ENCODE measurements at regions not wholly inside any gene's neighbourhood (a gene's known extent, or its start where the extent isn't known, plus 50 kb on each side); places are given as distances from the start of the nearest gene placed in this dataset.
"Not testable (repeated sequence)": the region's sequence is repeated elsewhere in the genome, so short reads cannot be mapped to it uniquely, and the experiment has no call there.

- no peak for DNase-seq
Observed at GRCh38 chr5:96529559-96529958, 96.5 kb upstream of the PCSK1 start.

GRCh38 chr5:96530901-96531300 is 97.9 kb upstream of the PCSK1 start:
- DNase-seq: no peak

DNA sequence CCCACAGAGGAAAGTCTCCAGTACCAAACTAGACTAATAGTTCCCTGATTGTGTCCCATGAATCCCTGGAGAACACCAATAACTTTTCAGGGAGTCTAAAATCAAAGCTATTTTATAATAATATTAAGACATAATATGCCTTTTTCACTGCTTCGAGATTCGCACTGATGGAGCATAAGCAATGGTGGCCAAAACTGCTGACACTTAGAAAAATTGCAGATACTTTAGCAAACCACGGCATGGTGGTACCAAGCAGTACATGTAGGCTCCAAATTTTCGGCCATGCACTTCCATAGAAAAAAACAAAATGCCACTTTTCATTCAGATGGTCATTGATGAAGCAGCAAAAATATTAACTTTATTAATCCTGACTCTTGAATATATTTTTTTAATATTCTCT is 100.3 kb upstream of the PCSK1 start:
- no peak for DNase-seq

DNA sequence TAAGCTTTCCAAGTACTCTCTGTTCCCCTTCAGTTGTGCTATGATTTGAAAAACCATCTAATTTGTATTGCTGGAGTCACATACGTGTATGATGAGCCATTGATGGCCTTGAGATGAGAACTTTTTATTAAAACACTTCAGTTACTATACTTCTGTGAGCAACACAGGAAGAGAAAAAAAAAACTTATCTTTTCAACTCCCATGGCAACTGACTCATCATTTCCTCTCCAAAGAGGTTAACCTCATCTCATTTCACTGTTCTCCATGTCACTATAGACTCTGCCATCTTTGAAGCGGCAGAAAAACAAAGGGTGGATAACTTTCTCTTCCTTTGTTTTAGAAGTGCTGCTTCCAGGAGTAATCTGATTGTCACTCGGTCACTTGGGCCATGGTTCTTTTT is 104.3 kb upstream of the PCSK1 start:
- DNase-seq: peak in 2 of 4 experiments; percentile 4 to 7

- DNase-seq: no peak
Observed at GRCh38 chr5:96538808-96539250, 105.8 kb upstream of the PCSK1 start.

- no peak for DNase-seq
Observed at GRCh38 chr5:96546120-96546519, 113.1 kb upstream of the PCSK1 start.

DNA sequence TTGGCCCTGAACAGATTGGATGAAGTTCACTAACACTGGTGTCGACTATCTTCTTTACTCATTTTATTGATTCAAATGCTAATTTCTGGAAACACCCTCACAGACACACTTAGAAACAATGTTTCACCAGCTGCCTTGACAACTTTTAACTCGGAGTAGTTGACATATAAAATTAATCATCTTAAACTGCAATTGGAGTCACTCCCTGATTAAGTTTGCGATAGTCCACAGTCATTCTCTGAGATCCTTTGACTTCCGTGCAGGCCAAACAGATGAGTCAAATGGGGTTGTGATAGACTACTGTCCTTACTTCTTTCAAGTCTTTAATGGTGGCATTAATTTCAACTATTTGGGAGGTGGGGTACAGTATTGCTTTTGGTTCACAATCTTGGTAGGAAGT is 114.4 kb upstream of the PCSK1 start:
- no peak for DNase-seq

GRCh38 chr5:96548905-96549304 is 113.3 kb upstream of the CAST start:
- no peak for DNase-seq

DNA sequence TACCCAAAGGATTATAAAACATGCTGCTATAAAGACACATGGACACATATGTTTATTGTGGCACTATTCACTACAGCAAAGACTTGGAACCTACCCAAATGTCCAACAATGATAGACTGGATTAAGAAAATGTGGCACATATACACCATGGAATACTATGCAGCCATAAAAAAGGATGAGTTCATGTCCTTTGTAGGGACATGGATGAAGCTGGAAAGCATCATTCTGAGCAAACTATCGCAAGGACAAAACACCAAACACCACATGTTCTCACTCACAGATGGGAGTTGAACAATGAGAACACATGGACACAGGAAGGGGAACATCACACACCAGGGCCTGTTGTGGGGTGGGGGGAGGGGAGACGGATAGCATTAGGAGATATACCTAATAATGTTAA is 101.3 kb upstream of the CAST start:
- DNase-seq: not testable (repeated sequence)

DNA sequence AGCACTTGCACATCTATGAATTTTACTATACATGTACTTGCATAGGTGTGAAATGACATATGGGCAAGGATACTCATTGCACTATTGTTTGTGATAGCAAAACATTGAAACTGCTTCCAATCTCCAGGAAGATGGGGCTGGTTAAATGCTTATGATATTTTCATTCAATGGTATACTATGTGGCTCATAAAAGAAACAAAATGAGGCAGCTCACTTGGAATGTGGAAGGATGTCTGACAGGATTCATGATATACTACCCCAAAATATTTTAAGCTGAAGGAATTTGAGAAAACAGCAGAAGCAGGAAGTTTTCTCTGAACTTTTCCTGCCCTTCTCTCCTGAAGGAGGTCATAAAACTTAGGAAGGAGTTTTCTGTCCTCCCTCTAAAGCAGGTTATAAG is 99.6 kb upstream of the CAST start:
- no peak for DNase-seq

- DNase-seq: no peak
Observed at GRCh38 chr5:96563816-96564215, 98.4 kb upstream of the CAST start.

DNA sequence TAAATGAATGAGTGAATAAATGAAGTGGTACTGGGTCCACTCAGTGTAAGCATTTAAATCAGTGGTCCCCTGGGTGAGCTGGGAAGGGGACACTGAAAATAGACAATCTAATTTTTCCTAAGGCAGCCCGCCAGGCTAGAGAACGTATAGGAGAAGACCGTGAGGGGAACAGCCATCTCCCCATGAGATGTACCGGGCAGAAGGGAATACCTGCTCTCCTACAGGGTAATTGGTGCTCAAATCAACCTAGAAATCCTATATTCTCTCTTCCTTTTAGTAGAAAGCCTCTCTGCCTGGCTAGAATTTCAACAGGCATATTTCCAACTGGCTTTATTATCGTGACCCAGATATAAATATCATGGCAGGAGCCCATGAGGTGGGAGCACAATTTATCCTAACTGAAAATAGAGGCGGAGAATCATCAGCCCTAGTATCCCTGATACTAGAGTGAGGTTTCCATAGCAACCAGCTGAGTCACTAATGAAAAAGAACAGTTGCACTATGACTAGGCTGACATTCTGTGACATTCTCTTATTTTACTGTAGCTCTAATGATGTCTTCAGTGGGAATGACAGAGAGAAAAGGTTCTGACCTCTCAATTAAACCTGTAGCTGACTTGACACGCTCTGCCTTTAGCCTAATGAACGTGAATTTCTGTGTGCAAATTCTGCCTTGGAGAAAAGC is 96.5 kb upstream of the CAST start:
- no peak for DNase-seq

DNA sequence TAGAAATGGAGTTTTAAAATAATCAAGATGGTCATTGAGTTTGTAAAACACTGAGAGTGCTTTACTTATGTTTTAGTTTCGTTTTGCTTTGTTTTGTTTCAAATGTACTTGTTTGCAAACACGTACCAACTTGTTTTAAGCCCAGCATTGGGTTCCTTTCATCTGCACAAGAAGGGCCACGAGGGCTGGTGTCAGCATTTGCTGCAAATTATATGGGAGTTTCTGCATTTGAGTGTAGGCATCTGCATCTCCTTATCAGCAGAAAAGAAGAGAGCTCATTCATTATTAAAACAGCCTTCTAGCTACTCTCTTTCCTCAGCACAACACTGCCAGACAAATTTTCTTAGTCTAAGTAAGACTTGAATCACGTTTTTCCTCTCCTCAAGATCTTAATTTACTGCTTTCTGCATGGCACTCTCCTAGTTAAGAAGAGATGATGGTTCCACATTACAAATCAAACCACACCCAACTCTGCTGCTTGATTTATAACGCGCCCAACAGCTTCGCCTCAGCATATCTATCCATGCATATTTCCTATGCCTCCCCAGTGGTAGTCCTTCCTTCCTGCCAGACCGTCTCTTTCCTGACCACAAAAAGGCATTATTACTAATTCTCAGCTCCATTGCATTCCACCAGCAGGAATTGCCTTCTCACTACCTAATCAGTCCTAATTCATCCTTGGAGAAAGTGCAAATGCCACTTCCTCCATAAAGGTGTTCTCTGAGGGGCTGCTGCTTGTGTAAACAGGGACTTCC is 95.2 kb upstream of the CAST start:
- DNase-seq: no peak

- no peak for DNase-seq
Observed at GRCh38 chr5:96569332-96569731, 92.8 kb upstream of the CAST start.

- DNase-seq: no peak
Observed at GRCh38 chr5:96569770-96570169, 92.4 kb upstream of the CAST start.

DNA sequence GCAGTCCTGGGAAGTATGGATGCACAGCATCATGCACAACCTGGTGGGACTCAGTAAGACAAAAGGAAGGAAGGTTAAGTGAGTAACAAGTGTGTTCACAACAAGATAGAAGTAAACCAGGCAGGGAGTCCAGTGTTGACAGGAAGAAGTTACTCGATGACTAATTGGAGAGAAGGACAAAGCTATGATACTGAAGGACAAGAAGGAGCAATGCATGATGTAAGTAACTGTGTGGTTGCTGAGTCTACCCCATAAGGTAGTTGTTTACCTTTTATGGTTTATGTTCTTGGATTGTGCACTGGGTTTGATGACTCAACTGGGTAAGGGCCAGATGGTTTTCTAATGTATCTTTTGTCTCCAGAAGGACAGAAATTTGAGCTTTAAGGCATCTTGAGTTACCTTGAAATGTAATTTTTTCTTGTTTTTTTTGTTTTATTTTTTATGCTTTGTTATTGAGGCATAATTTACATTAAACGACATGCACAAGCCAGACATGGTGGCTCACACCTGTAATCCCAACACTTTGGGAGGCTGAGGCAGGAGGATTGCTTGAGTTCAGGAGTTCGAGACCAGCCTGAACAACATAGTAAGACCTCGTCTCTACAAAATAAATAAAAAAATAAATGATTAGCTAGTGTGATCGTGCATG is 89.2 kb upstream of the CAST start:
- no peak for DNase-seq

- DNase-seq: no peak
Observed at GRCh38 chr5:96573513-96573894, 88.7 kb upstream of the CAST start.

DNA sequence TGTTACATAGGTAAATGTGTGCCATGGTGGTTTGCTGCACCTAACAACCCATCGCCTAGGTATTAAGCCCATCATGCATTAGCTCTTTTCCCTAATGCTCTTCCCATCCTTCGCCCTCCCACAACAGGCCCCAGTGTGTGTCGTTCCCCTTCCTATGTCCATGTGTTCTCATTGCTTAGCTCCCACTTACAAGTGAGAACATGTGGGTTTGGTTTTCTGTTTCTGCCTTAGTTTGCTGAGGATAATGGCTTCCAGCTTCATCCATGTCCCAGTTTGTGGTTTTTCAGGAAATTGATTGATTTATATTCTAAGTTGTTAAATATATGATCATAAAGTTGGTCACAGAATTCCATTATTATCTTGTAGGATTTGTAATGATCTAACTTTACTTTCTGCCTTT is 85.3 kb upstream of the CAST start:
- no peak for DNase-seq

GRCh38 chr5:96577909-96578308 is 84.3 kb upstream of the CAST start:
- DNase-seq: no peak

- DNase-seq: no peak
Observed at GRCh38 chr5:96579711-96580110, 82.5 kb upstream of the CAST start.

- DNase-seq: no peak
Observed at GRCh38 chr5:96582343-96582742, 79.8 kb upstream of the CAST start.

- DNase-seq: peak; percentile 53 to 69 (median 62)
Observed at GRCh38 chr5:96584712-96585111, 77.5 kb upstream of the CAST start.

DNA sequence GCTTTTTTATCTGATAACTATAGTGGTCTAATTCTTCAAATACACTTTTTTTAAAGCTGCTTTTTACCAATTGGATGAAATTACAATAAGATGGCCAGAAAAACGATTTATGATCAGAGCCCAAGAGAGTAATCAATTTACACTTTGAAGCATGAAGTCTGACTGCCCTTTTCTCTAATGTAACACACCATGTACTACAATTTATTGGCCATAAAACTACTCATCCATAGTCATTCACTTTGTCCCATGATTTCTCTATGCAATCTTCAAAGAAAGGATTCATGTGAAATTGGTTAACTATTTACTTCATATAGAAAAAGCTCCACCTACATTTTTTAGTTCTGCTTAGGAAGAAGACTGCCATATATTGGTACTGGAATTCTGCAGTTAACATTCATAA is 73.6 kb upstream of the CAST start:
- DNase-seq: no peak

- DNase-seq: peak in 2 of 4 experiments; percentile 11 to 28
Observed at GRCh38 chr5:96590796-96591195, 71.4 kb upstream of the CAST start.
